ENCODE measurements at regions not wholly inside any gene's neighbourhood (a gene's known extent, or its start where the extent isn't known, plus 50 kb on each side); places are given as distances from the start of the nearest gene placed in this dataset.

GRCh38 chr18:73286584-73286983 is 418.8 kb upstream of the NETO1 start:
- TF ChIP-seq CTCF (conservative IDR thresholded peaks at IDR 0.05 in 1 of 2, IDR thresholded peaks at IDR 0.05 in 1 of 2; ENCODE audit: low read depth in 1 of 2, low read length in 2 of 2) (no peak), EZH2 (IDR thresholded peaks at IDR 0.05; ENCODE audit: low read length, missing control alignments) (no peak)

Data from fibroblast of lung (primary cell).